ENCODE measurements at regions not wholly inside any gene's neighbourhood (a gene's known extent, or its start where the extent isn't known, plus 50 kb on each side); places are given as distances from the start of the nearest gene placed in this dataset.

DNA sequence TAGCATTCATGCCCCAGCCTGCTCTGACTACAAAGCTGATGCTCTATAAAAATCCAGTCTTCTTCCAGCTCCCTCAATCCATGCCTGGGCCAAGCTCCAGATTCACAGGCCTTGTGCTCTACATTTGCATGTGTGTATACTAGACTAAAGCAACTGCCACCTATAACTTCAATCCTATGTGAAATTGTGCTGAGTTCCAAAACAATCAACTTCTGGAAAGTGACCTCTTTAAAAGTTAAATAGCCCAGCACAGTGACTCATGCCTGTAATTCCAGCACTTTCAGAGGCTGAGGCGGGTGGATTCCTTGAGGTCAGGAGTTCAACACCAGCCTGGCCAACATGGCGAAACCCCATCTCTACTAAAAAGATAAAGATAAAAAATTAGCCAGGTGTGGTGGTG, 114.3 kb upstream of the ZC3H12C start:
- TF ChIP-seq, protein P1, sequence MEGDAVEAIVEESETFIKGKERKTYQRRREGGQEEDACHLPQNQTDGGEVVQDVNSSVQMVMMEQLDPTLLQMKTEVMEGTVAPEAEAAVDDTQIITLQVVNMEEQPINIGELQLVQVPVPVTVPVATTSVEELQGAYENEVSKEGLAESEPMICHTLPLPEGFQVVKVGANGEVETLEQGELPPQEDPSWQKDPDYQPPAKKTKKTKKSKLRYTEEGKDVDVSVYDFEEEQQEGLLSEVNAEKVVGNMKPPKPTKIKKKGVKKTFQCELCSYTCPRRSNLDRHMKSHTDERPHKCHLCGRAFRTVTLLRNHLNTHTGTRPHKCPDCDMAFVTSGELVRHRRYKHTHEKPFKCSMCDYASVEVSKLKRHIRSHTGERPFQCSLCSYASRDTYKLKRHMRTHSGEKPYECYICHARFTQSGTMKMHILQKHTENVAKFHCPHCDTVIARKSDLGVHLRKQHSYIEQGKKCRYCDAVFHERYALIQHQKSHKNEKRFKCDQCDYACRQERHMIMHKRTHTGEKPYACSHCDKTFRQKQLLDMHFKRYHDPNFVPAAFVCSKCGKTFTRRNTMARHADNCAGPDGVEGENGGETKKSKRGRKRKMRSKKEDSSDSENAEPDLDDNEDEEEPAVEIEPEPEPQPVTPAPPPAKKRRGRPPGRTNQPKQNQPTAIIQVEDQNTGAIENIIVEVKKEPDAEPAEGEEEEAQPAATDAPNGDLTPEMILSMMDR (IDR thresholded peaks at IDR 0.05; ENCODE audit: insufficient read depth, low read depth, low read length) = no peak
- TF ChIP-seq EZH2 (IDR thresholded peaks at IDR 0.05; ENCODE audit: insufficient read depth, low read length) = no peak
